ENCODE measurements at regions not wholly inside any gene's neighbourhood (a gene's known extent, or its start where the extent isn't known, plus 50 kb on each side); places are given as distances from the start of the nearest gene placed in this dataset.

GRCh38 chr7:153444641-153445040 is 607.6 kb upstream of the DPP6 start:
- no peak for TF ChIP-seq CTCF (IDR thresholded peaks at IDR 0.05)
- no peak for TF ChIP-seq POLR2A (IDR thresholded peaks at IDR 0.05)
